ENCODE measurements at regions not wholly inside any gene's neighbourhood (a gene's known extent, or its start where the extent isn't known, plus 50 kb on each side); places are given as distances from the start of the nearest gene placed in this dataset.

GRCh38 chr15:77856705-77857346, 220.7 kb downstream of the TBC1D2B start:
- no peak for TF ChIP-seq CTCF (IDR thresholded peaks at IDR 0.05)
- TF ChIP-seq POLR2A (IDR thresholded peaks at IDR 0.05), result no peak

All from esophagus squamous epithelium (tissue), 4 donors.